GM21786 (cell line): ENCODE measurements at regions not wholly inside any gene's neighbourhood (a gene's known extent, or its start where the extent isn't known, plus 50 kb on each side); places are given as distances from the start of the nearest gene placed in this dataset.
"Not testable (repeated sequence)": the region's sequence is repeated elsewhere in the genome, so short reads cannot be mapped to it uniquely, and the experiment has no call there.

ENCODE experiments used
- ATAC-seq: cut with Tn5 transposase; IDR thresholded peaks from one replicate; pipeline ENCODE4 v1.9.1; 2021; ENCODE audit not compliant: unreplicated experiment

GRCh38 chr10:30172673-30173072 lies 113.3 kb upstream of the JCAD start:
- no peak for ATAC-seq

DNA sequence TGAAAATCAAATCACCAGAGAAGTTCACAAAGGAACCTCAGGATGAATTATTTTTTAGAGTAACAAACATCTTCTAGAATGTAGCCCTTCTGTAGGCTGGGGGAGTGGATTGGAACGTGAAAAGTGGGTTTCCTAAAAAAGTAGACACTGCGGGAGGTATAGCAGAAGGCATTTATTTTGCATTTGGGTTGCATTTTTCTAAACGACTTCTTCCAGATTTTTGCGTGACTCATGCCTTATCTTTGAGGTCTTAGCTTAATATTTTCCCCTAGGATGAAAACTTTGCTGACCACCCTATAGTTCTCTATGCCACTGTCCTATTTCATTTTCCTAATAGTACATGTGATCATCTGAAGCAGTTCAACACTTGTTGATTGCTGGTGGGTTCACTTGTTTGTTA lies 112.7 kb upstream of the JCAD start:
- no peak for ATAC-seq

DNA sequence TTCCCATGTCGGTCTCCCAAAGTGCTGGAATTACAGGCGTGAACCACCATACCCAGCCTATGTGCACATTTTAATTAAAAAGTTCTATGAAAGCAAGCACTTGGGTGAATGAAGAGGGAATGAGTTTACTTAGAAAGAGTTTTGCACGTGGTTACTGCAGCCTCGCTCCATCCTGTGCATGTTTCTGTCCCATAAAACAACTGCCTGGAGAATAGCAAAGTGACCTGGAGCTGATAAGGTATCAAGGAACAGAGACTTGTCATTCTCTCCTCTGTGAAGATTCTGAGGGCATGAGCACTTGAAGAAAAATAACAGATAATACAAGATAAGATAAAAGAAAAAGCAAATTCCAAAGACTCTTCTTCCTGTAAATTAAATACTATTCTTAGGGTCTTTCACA lies 112.2 kb upstream of the JCAD start:
- ATAC-seq, result no peak

DNA sequence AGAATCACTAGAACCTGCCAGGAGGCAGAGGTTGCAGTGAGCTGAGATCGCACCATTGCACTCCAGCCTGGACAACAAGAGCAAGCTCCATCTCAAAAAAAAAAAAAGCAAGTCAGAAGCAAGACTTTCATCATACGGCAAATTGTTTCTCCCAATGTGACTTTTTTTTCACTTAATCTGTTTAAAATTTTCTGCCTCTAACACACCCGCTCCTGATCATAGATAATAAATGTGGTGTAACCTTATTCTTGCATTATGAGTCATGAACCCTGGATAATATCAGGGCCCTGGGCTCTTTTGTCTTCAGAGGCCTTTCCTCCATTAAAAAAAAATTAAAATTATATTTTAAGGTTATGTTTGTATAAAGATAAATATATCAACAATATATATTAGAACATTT lies 111.4 kb upstream of the JCAD start:
- no peak for ATAC-seq

- no peak for ATAC-seq
Measured at GRCh38 chr10:30170146-30170545, 110.8 kb upstream of the JCAD start.

DNA sequence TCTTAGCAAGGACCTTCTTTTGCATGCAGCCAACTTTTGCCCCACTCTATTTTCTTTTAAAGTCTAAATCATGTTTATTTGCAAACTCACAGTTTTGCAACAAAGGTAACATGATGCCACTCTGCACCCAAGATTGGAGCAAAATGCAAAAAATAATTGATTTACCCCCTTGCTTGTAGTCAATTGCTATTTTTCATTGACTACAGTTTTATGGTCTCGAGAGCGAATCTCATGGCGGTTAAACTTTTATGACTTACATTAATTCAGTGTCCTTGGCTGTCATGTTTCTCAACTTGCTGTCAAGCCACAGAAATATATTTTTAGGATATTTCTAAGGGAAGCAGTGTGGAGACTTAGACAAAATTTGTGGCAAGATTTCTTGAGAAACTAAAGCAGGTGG lies 110.0 kb upstream of the JCAD start:
- no peak for ATAC-seq

DNA sequence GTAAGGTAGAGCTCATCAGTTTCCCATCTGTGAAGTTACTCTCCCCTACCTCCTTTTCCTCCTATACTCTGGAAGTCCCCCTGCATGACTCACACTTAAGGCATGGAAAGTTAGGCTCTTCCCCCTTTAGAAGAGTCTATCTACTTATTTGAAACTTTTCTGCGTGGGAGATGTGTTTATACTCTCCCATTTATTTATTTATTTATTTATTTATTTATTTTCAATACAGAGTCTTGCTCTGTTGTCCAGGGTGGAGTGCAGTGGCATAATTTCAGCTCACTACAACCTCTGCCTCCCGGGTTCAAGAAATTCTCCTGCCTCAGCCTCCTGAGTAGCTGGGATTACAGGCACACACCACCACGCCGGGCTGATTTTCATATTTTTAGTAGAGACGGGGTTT lies 107.5 kb upstream of the JCAD start:
- no peak for ATAC-seq

- ATAC-seq, result not testable (repeated sequence)
Measured at GRCh38 chr10:30163410-30163809, 104.0 kb upstream of the JCAD start.

- ATAC-seq, result not testable (repeated sequence)
Measured at GRCh38 chr10:30162796-30163195, 103.4 kb upstream of the JCAD start.

GRCh38 chr10:30160271-30160982 lies 101.0 kb upstream of the JCAD start:
- no peak for ATAC-seq

GRCh38 chr10:30159614-30160013 lies 100.2 kb upstream of the JCAD start:
- ATAC-seq, result not testable (repeated sequence)

- no peak for ATAC-seq
Measured at GRCh38 chr10:30158325-30158960, 99.1 kb upstream of the JCAD start.

GRCh38 chr10:30155401-30155800 lies 96.0 kb upstream of the JCAD start:
- no peak for ATAC-seq

DNA sequence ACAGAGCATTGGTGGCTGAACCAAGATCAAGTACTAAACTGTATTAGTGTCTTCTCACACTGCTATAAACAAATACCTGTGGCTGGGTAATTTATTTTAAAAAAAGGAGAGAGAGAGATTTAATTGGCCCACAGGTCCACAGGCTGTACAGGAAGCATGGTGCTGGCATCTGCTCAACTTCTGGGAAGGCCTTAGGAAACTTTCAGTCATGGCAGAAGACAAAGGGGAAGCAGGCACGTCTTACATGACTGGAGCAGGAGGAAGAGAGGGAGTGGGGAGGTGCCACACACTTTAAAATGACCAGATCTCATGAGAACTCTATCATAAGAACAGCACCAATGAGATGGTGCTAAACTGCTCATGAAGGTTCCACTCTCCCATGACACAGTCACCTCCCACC lies 95.2 kb upstream of the JCAD start:
- no peak for ATAC-seq

DNA sequence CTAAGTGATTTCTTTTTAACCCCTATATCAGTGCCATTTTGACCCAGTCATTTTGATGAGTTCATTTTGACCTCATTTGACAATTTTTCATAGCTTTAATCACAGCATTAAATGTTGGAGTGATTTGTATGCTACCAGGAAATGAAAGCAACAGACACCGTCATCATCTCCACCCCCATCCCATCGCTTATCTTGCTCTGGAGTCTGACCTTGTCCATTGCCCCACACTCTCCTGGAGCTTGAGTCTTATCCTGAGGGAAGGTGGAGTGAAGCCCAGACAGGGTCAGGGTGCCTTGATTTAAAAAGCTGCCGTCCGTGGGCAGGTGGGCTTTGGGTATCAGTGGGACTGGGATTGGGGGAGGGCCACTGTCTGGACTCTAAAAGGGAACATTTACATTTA lies 94.7 kb upstream of the JCAD start:
- ATAC-seq, result no peak

GRCh38 chr10:30151581-30152389 lies 92.4 kb upstream of the JCAD start:
- no peak for ATAC-seq

DNA sequence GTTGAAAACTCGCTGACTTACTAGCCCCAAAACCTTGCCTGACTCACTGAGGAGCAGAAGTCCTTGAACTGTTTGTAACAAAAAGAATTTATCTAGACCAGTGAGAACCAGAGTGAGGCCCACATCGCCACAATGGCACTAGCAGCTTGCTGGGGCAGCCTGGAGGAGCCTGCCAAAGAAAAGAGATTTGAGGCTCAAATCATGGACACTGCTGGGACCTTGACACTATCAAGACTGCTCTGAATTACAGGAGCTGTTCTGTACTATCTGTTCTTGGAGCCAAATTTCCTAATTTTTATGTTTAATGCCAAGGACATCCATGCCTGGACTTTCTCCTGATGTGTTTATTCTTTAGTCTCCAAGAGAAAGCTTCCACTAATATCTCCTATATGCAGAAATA lies 82.0 kb upstream of the JCAD start:
- ATAC-seq, result no peak

DNA sequence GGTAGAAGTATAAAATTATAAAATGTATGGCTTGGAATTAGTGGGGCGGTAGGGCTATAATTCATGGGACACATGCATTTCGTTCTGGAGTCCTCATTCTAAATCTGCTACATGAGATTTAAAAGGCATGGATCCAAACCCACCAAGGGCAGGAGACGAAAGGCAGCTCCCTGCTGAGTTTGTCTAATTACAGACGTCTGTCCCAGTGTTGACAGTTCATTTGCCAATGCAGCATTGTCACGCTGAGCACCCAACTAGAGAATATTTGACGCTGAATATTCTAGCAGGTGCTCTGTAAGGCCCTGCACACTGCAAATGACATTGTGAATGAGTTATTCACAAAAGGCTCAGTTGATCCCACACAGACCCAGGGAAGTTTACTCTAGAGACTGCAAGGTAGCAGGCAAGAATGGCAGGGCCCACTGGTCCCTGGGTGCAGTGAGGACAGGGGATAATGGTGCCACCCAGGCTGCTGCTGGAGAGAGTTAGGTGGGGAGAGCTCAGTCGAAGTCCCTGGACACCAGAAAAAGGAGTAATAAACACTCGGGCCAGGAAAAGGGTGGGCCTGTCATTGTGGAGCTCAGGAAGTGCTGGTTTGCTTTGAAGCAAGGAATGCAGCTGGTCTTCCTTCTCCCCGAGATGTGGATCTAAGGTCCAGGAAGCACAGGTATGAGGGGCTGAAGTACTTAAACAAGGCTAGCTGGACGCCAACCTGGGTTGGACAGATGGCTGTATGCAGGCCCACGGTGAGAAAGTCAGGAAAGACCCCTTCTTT lies 75.0 kb upstream of the JCAD start:
- ATAC-seq, result no peak

DNA sequence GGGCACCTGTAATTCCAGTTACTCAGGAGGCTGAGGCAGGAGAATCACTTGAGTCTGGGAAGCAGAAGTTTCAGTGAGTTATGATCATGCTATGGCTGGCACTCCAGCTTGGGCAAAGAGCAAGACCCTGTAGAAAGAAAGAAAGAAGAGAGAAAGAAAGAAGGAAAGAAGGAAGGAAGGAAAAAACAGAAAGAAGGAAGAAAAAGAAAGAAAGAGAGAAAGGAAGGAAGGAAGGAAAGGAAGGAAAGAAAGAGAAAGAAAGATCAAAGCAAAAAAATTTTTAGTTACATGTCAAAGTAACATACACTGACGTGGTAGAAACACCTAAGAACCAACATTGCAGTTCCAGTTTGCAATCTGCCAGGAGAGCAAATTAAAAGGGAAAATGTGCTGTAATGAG lies 73.8 kb upstream of the JCAD start:
- ATAC-seq, result no peak

DNA sequence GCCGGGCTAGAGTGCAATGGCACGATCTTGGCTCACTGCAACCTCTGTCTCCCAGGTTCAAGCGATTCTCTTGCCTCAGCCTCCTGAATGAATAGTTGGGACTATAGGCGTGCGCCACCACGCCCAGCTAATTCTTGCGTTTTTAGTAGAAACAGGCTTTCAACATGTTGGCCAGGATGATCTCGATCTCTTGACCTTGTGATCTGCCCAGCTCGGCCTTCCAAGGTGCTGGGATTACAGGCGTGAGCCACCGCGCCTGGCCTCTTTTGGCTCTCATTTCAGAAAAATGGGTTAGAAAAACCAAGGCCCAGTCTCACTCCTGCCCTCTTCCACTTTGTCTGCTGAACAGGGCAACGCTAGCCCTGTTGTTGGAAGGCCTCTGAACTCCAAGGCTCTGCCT lies 72.0 kb upstream of the JCAD start:
- ATAC-seq, result not testable (repeated sequence)

- ATAC-seq, result not testable (repeated sequence)
Measured at GRCh38 chr10:30129326-30129725, 69.9 kb upstream of the JCAD start.
